ENCODE measurements at regions not wholly inside any gene's neighbourhood (a gene's known extent, or its start where the extent isn't known, plus 50 kb on each side); places are given as distances from the start of the nearest gene placed in this dataset.
A peak's percentile ranks its signal among the peaks of the same experiment; 100 is the strongest.

- no peak for DNase-seq (ENCODE audit: low read depth in 6 of 9, low spot score in 9 of 9)
Observed at GRCh38 chr12:58532855-58533608, 387.3 kb downstream of the LRIG3 start.

GRCh38 chr12:58533652-58534051 is 386.7 kb downstream of the LRIG3 start:
- Histone ChIP-seq H3K27me3 (ENCODE audit: control insufficient read depth in 2 of 2, insufficient read depth in 1 of 2, low read length in 1 of 2) (no peaks in the 10 kb centered on the region), H3K4me3 (ENCODE audit: low read length in 2 of 2) (no peak overlapping the region), H3K36me3 (ENCODE audit: control insufficient read depth in 2 of 2, insufficient read depth in 2 of 2, low read length in 1 of 2) (no peaks in the 10 kb centered on the region), H3K4me1 (ENCODE audit: control insufficient read depth in 2 of 2, insufficient read depth in 2 of 2, low read length in 2 of 2) (no peaks in the 10 kb centered on the region), H3K9me3 (ENCODE audit: control insufficient read depth in 2 of 2, insufficient read depth in 1 of 2, low read length in 1 of 2) (no peaks in the 10 kb centered on the region), H3K27ac (ENCODE audit: low read depth in 1 of 2, low read length in 1 of 2) (no peak overlapping the region)
- WGBS: 33% methylated on average over 1 of the region's 1 CpG
- no peak for DNase-seq (ENCODE audit: low read depth in 6 of 9, low spot score in 9 of 9)

More at GRCh38 chr12:58532855-58533608, 387.3 kb downstream of the LRIG3 start:
- Histone ChIP-seq H3K4me1 (ENCODE audit: control insufficient read depth in 2 of 2, insufficient read depth in 2 of 2, low read length in 2 of 2) (no peaks in the 10 kb centered on the region), H3K4me3 (ENCODE audit: low read length in 2 of 2) (no peak overlapping the region), H3K9me3 (ENCODE audit: control insufficient read depth in 2 of 2, insufficient read depth in 1 of 2, low read length in 1 of 2) (no peaks in the 10 kb centered on the region), H3K36me3 (ENCODE audit: control insufficient read depth in 2 of 2, insufficient read depth in 2 of 2, low read length in 1 of 2) (no peaks in the 10 kb centered on the region), H3K27me3 (ENCODE audit: control insufficient read depth in 2 of 2, insufficient read depth in 1 of 2, low read length in 1 of 2) (no peaks in the 10 kb centered on the region), H3K27ac (ENCODE audit: low read depth in 1 of 2, low read length in 1 of 2) (no peak overlapping the region)
- 97% methylated on average over 4 of the region's 4 CpGs for WGBS

GRCh38 chr12:58537278-58537677 is 383.0 kb downstream of the LRIG3 start:
- no peaks in the 10 kb centered on the region for H3K27me3 ChIP-seq (ENCODE audit: control insufficient read depth in 2 of 2, insufficient read depth in 1 of 2, low read length in 1 of 2)
- no peak overlapping the region for H3K27ac ChIP-seq (ENCODE audit: low read depth in 1 of 2, low read length in 1 of 2)
- H3K9me3 ChIP-seq (ENCODE audit: control insufficient read depth in 2 of 2, insufficient read depth in 1 of 2, low read length in 1 of 2): no peaks in the 10 kb centered on the region
- DNase-seq (ENCODE audit: low read depth in 6 of 9, low spot score in 9 of 9): no peak
- H3K4me3 ChIP-seq (ENCODE audit: low read length in 2 of 2): no peak overlapping the region
- no peaks in the 10 kb centered on the region for H3K4me1 ChIP-seq (ENCODE audit: control insufficient read depth in 2 of 2, insufficient read depth in 2 of 2, low read length in 2 of 2)
- no peaks in the 10 kb centered on the region for H3K36me3 ChIP-seq (ENCODE audit: control insufficient read depth in 2 of 2, insufficient read depth in 2 of 2, low read length in 1 of 2)
- 96% methylated on average over 5 of the region's 5 CpGs for WGBS

GRCh38 chr12:58539295-58539694 is 381.0 kb downstream of the LRIG3 start:
- DNase-seq (ENCODE audit: low read depth in 6 of 9, low spot score in 9 of 9): no peak
- H3K27ac ChIP-seq (ENCODE audit: low read depth in 1 of 2, low read length in 1 of 2): no peak overlapping the region

GRCh38 chr12:58540480-58541299 is 379.6 kb downstream of the LRIG3 start:
- H3K4me3 ChIP-seq (ENCODE audit: low read length in 2 of 2): no peak overlapping the region
- 47% methylated on average over 8 of the region's 8 CpGs for WGBS

More at GRCh38 chr12:58539295-58539694, 381.0 kb downstream of the LRIG3 start:
- no peaks in the 10 kb centered on the region for H3K9me3 ChIP-seq (ENCODE audit: control insufficient read depth in 2 of 2, insufficient read depth in 1 of 2, low read length in 1 of 2)
- 84% methylated on average over 4 of the region's 4 CpGs for WGBS
- no peaks in the 10 kb centered on the region for H3K27me3 ChIP-seq (ENCODE audit: control insufficient read depth in 2 of 2, insufficient read depth in 1 of 2, low read length in 1 of 2)
- H3K4me1 ChIP-seq (ENCODE audit: control insufficient read depth in 2 of 2, insufficient read depth in 2 of 2, low read length in 2 of 2): no peaks in the 10 kb centered on the region
- no peak overlapping the region for H3K4me3 ChIP-seq (ENCODE audit: low read length in 2 of 2)
- H3K36me3 ChIP-seq (ENCODE audit: control insufficient read depth in 2 of 2, insufficient read depth in 2 of 2, low read length in 1 of 2): no peaks in the 10 kb centered on the region

GRCh38 chr12:58541300-58541690 is 379.0 kb downstream of the LRIG3 start:
- H3K9me3 ChIP-seq (ENCODE audit: control insufficient read depth in 2 of 2, insufficient read depth in 1 of 2, low read length in 1 of 2): no peaks in the 10 kb centered on the region
- H3K4me1 ChIP-seq (ENCODE audit: control insufficient read depth in 2 of 2, insufficient read depth in 2 of 2, low read length in 2 of 2): no peaks in the 10 kb centered on the region
- no peak overlapping the region for H3K4me3 ChIP-seq (ENCODE audit: low read length in 2 of 2)
- H3K36me3 ChIP-seq (ENCODE audit: control insufficient read depth in 2 of 2, insufficient read depth in 2 of 2, low read length in 1 of 2): no peaks in the 10 kb centered on the region
- no peaks in the 10 kb centered on the region for H3K27me3 ChIP-seq (ENCODE audit: control insufficient read depth in 2 of 2, insufficient read depth in 1 of 2, low read length in 1 of 2)
- DNase-seq (ENCODE audit: low read depth in 6 of 9, low spot score in 9 of 9): no peak
- WGBS: 94% methylated on average over 3 of the region's 3 CpGs
- H3K27ac ChIP-seq (ENCODE audit: low read depth in 1 of 2, low read length in 1 of 2): no peak overlapping the region

More at GRCh38 chr12:58540480-58541299, 379.6 kb downstream of the LRIG3 start:
- no peaks in the 10 kb centered on the region for H3K36me3 ChIP-seq (ENCODE audit: control insufficient read depth in 2 of 2, insufficient read depth in 2 of 2, low read length in 1 of 2)
- H3K4me1 ChIP-seq (ENCODE audit: control insufficient read depth in 2 of 2, insufficient read depth in 2 of 2, low read length in 2 of 2): no peaks in the 10 kb centered on the region
- no peaks in the 10 kb centered on the region for H3K27me3 ChIP-seq (ENCODE audit: control insufficient read depth in 2 of 2, insufficient read depth in 1 of 2, low read length in 1 of 2)
- no peak overlapping the region for H3K27ac ChIP-seq (ENCODE audit: low read depth in 1 of 2, low read length in 1 of 2)
- no peaks in the 10 kb centered on the region for H3K9me3 ChIP-seq (ENCODE audit: control insufficient read depth in 2 of 2, insufficient read depth in 1 of 2, low read length in 1 of 2)
- DNase-seq (ENCODE audit: low read depth in 6 of 9, low spot score in 9 of 9): peak in 6 of 9 donors; percentile 4 to 38 (median 12)

- Histone ChIP-seq H3K4me3 (ENCODE audit: low read length in 2 of 2) (no peak overlapping the region), H3K36me3 (ENCODE audit: control insufficient read depth in 2 of 2, insufficient read depth in 2 of 2, low read length in 1 of 2) (no peaks in the 10 kb centered on the region), H3K27me3 (ENCODE audit: control insufficient read depth in 2 of 2, insufficient read depth in 1 of 2, low read length in 1 of 2) (no peaks in the 10 kb centered on the region), H3K27ac (ENCODE audit: low read depth in 1 of 2, low read length in 1 of 2) (no peak overlapping the region), H3K4me1 (ENCODE audit: control insufficient read depth in 2 of 2, insufficient read depth in 2 of 2, low read length in 2 of 2) (no peaks in the 10 kb centered on the region), H3K9me3 (ENCODE audit: control insufficient read depth in 2 of 2, insufficient read depth in 1 of 2, low read length in 1 of 2) (no peaks in the 10 kb centered on the region)
- WGBS: 77% methylated on average over 1 of the region's 1 CpG
- DNase-seq (ENCODE audit: low read depth in 6 of 9, low spot score in 9 of 9): no peak
Observed at GRCh38 chr12:58544281-58544680, 376.0 kb downstream of the LRIG3 start.

GRCh38 chr12:58547217-58547616 is 373.1 kb downstream of the LRIG3 start:
- no peak for DNase-seq (ENCODE audit: low read depth in 6 of 9, low spot score in 9 of 9)
- no peaks in the 10 kb centered on the region for H3K9me3 ChIP-seq (ENCODE audit: control insufficient read depth in 2 of 2, insufficient read depth in 1 of 2, low read length in 1 of 2)

GRCh38 chr12:58548801-58549200 is 371.5 kb downstream of the LRIG3 start:
- no peaks in the 10 kb centered on the region for H3K9me3 ChIP-seq (ENCODE audit: control insufficient read depth in 2 of 2, insufficient read depth in 1 of 2, low read length in 1 of 2)
- 96% methylated on average over 3 of the region's 3 CpGs for WGBS
- DNase-seq (ENCODE audit: low read depth in 6 of 9, low spot score in 9 of 9): no peak
- no peaks in the 10 kb centered on the region for H3K36me3 ChIP-seq (ENCODE audit: control insufficient read depth in 2 of 2, insufficient read depth in 2 of 2, low read length in 1 of 2)
- no peak overlapping the region for H3K4me3 ChIP-seq (ENCODE audit: low read length in 2 of 2)
- no peaks in the 10 kb centered on the region for H3K27me3 ChIP-seq (ENCODE audit: control insufficient read depth in 2 of 2, insufficient read depth in 1 of 2, low read length in 1 of 2)
- no peaks in the 10 kb centered on the region for H3K4me1 ChIP-seq (ENCODE audit: control insufficient read depth in 2 of 2, insufficient read depth in 2 of 2, low read length in 2 of 2)
- H3K27ac ChIP-seq (ENCODE audit: low read depth in 1 of 2, low read length in 1 of 2): no peak overlapping the region

More at GRCh38 chr12:58547217-58547616, 373.1 kb downstream of the LRIG3 start:
- H3K4me1 ChIP-seq (ENCODE audit: control insufficient read depth in 2 of 2, insufficient read depth in 2 of 2, low read length in 2 of 2): no peaks in the 10 kb centered on the region
- H3K36me3 ChIP-seq (ENCODE audit: control insufficient read depth in 2 of 2, insufficient read depth in 2 of 2, low read length in 1 of 2): no peaks in the 10 kb centered on the region
- H3K27ac ChIP-seq (ENCODE audit: low read depth in 1 of 2, low read length in 1 of 2): no peak overlapping the region
- H3K4me3 ChIP-seq (ENCODE audit: low read length in 2 of 2): no peak overlapping the region
- H3K27me3 ChIP-seq (ENCODE audit: control insufficient read depth in 2 of 2, insufficient read depth in 1 of 2, low read length in 1 of 2): no peaks in the 10 kb centered on the region

Data from thymus (tissue), 11 donors.